CD14-positive monocyte (primary cell): ENCODE measurements at regions not wholly inside any gene's neighbourhood (a gene's known extent, or its start where the extent isn't known, plus 50 kb on each side); places are given as distances from the start of the nearest gene placed in this dataset.

Experiments used
- DNase-seq, 3 donors: peaks; one replicate each; pipeline ENCODE4 v3.0.0-alpha.2; 2011 to 2022
- H2AFZ ChIP-seq: 2 replicates; pipeline ENCODE4 v1.6.0; 2012; ENCODE audit warnings: mild to moderate bottlenecking, low read depth, low read length, inconsistent platforms; ENCODE audit not compliant: insufficient read depth, poor library complexity, severe bottlenecking
- H3K27ac ChIP-seq, 2 donors: 1 replicate in 1 of 2; 2 replicates in 1 of 2; pipeline ENCODE4 v1.5.1; 2012 to 2013; ENCODE audit warnings: low read length in 2 of 2, control low read depth in 1 of 2, inconsistent platforms in 1 of 2, low read depth in 1 of 2, mild to moderate bottlenecking in 1 of 2
- H3K27me3 ChIP-seq, 2 donors: one replicate each; pipeline versions ENCODE4 v1.6.0 to v1.6.1; 2011 to 2013; ENCODE audit warnings: low read length in 2 of 2; ENCODE audit not compliant: control insufficient read depth in 2 of 2, insufficient read depth in 2 of 2
- H3K36me3 ChIP-seq, 2 donors: replicated peaks in 1 of 2; 1 replicate in 1 of 2; 2 replicates in 1 of 2; pipeline versions ENCODE4 v1.5.1 to v1.6.1; 2012 to 2013; ENCODE audit warnings: low read length in 2 of 2, control low read depth in 1 of 2, inconsistent platforms in 1 of 2, mild to moderate bottlenecking in 1 of 2; ENCODE audit not compliant: insufficient read depth in 2 of 2, control insufficient read depth in 1 of 2
- H3K4me1 ChIP-seq, 2 donors: 1 replicate in 1 of 2; 2 replicates in 1 of 2; pipeline versions ENCODE4 v1.5.1 to v1.6.1; 2012 to 2013; ENCODE audit warnings: low read length in 2 of 2, control low read depth in 1 of 2, inconsistent platforms in 1 of 2, mild to moderate bottlenecking in 1 of 2, moderate library complexity in 1 of 2; ENCODE audit not compliant: insufficient read depth in 2 of 2, control insufficient read depth in 1 of 2
- H3K4me2 ChIP-seq: replicated peaks from 2 replicates; pipeline ENCODE3; 2012; ENCODE audit warnings: low read length, moderate library complexity, mild to moderate bottlenecking; ENCODE audit not compliant: poor library complexity, severe bottlenecking; ENCODE audit errors: extremely low read depth
- H3K4me3 ChIP-seq, 3 experiments: fragments of 200-600 bp in 1 of 3; sonication (generic) in 1 of 3; replicated peaks in 1 of 3; 1 replicate in 2 of 3; 2 replicates in 1 of 3; pipeline ENCODE4 v1.5.1; 2011 to 2013; ENCODE audit warnings: low read length in 3 of 3, mild to moderate bottlenecking in 3 of 3, control low read depth in 2 of 3, low read depth in 2 of 3, inconsistent platforms in 1 of 3, moderate library complexity in 1 of 3
- H3K79me2 ChIP-seq: 2 replicates; pipeline ENCODE4 v1.6.0; 2012; ENCODE audit warnings: mild to moderate bottlenecking, control low read depth, inconsistent platforms, low read length, moderate library complexity; ENCODE audit not compliant: insufficient read depth
- H3K9ac ChIP-seq: 2 replicates; pipeline ENCODE4 v1.6.0; 2017; ENCODE audit warnings: low read length, mild to moderate bottlenecking; ENCODE audit not compliant: insufficient read depth, poor library complexity, severe bottlenecking
- H3K9me3 ChIP-seq, 2 donors: replicated peaks in 1 of 2; 1 replicate in 1 of 2; 2 replicates in 1 of 2; pipeline versions ENCODE4 v1.5.1 to v1.6.1; 2012 to 2013; ENCODE audit warnings: low read length in 2 of 2, control low read depth in 1 of 2; ENCODE audit not compliant: control insufficient read depth in 1 of 2, insufficient read depth in 1 of 2
- H4K20me1 ChIP-seq: 2 replicates; pipeline ENCODE4 v1.6.0; 2012; ENCODE audit warnings: mild to moderate bottlenecking, low read length, control low read depth, moderate library complexity; ENCODE audit not compliant: insufficient read depth
- H3K27ac Mint-ChIP-seq, 7 donors: one replicate each; pipeline ENCODE4 v1.8.0; 2020; ENCODE audit warnings: mild to moderate bottlenecking in 7 of 7, mixed read lengths in 7 of 7, moderate library complexity in 6 of 7, inconsistent platforms in 2 of 7
- H3K27me3 Mint-ChIP-seq, 3 donors: one replicate each; pipeline ENCODE4 v1.8.0; 2021 to 2022; ENCODE audit warnings: low read depth in 3 of 3, mild to moderate bottlenecking in 3 of 3, mixed read lengths in 3 of 3, moderate library complexity in 3 of 3, inconsistent platforms in 1 of 3
- H3K36me3 Mint-ChIP-seq, 2 donors: one replicate each; pipeline ENCODE4 v1.8.0; 2020; ENCODE audit warnings: mixed read lengths in 2 of 2, inconsistent platforms in 1 of 2, mild to moderate bottlenecking in 1 of 2
- H3K4me1 Mint-ChIP-seq: one replicate; pipeline ENCODE4 v1.8.0; 2020; ENCODE audit warnings: mild to moderate bottlenecking, mixed read lengths
- H3K4me3 Mint-ChIP-seq, 2 donors: one replicate each; pipeline ENCODE4 v1.8.0; 2020; ENCODE audit warnings: mild to moderate bottlenecking in 2 of 2, mixed read lengths in 2 of 2, moderate library complexity in 1 of 2
- H3K9me3 Mint-ChIP-seq, 7 donors: one replicate each; pipeline ENCODE4 v1.8.0; 2020 to 2022; ENCODE audit warnings: mixed read lengths in 7 of 7, mild to moderate bottlenecking in 6 of 7, moderate library complexity in 6 of 7, inconsistent platforms in 2 of 7
- CTCF ChIP-seq: fragments of 200-600 bp; IDR thresholded peaks from one replicate; pipeline ENCODE4 v1.8.0; 2022; ENCODE audit warnings: antibody characterized with exemption, mild to moderate bottlenecking
- WGBS: methylation state at CpG from one replicate; pipeline ENCODE4 v1.1.5; 2013; ENCODE audit warnings: missing lambda C conversion rate; ENCODE audit not compliant: insufficient coverage; 5-methylcytosine and 5-hydroxymethylcytosine counted together
- intact Hi-C, 2 donors: fragments of 100-400 bp; cut with micrococcal nuclease; formaldehyde crosslinking; loops; one replicate each; pipeline versions ENCODE4 v1.15.0 to v1.15.1; 2023

GRCh38 chrX:9131066-9131465 is 97.1 kb upstream of the FAM9B start:
- Histone ChIP-seq H2AFZ (no peak overlapping the region), H4K20me1 (no peaks in the 10 kb centered on the region), H3K27me3 (peaks cover 0 to 5% of the 10 kb centered on the region in 2 donors), H3K4me2 (no peak overlapping the region), H3K9ac (no peak overlapping the region), H3K4me1 (no peaks in the 10 kb centered on the region), H3K36me3 (no peaks in the 10 kb centered on the region), H3K4me3 (no peak overlapping the region), H3K79me2 (no peaks in the 10 kb centered on the region), H3K27ac (no peak overlapping the region), H3K9me3 (peaks cover 3 to 4% of the 10 kb centered on the region in 2 donors)
- Mint-ChIP-seq H3K9me3 (peaks cover 3 to 11% (median 6%) of the 10 kb centered on the region in 7 donors), H3K4me3 (no peak overlapping the region), H3K4me1 (peaks cover 2% of the 10 kb centered on the region), H3K36me3 (no peaks in the 10 kb centered on the region), H3K27ac (no peak overlapping the region), H3K27me3 (peaks cover 1 to 5% (median 2%) of the 10 kb centered on the region in 3 donors)
- intact Hi-C loops = no loop called here
- DNase-seq = no peak
- no peak for TF ChIP-seq CTCF
- no CpG with 5 or more reads among the region's 4 CpGs for WGBS

GRCh38 chrX:9132036-9132638 is 98.2 kb upstream of the FAM9B start:
- intact Hi-C loops = no loop called here
- DNase-seq = no peak
- H3K9ac ChIP-seq = no peak overlapping the region
- Mint-ChIP-seq H3K4me3 (no peak overlapping the region), H3K36me3 (no peaks in the 10 kb centered on the region), H3K9me3 (peaks cover 3 to 14% (median 6%) of the 10 kb centered on the region in 7 donors), H3K27me3 (peaks cover 1 to 5% (median 4%) of the 10 kb centered on the region in 3 donors), H3K27ac (no peak overlapping the region), H3K4me1 (peaks cover 2% of the 10 kb centered on the region)
- H3K27me3 ChIP-seq = peaks cover 0 to 11% of the 10 kb centered on the region in 2 donors
- no peaks in the 10 kb centered on the region for H4K20me1 ChIP-seq
- H3K79me2 ChIP-seq = no peaks in the 10 kb centered on the region
- H3K4me2 ChIP-seq = no peak overlapping the region
- no peak overlapping the region for H2AFZ ChIP-seq
- no peaks in the 10 kb centered on the region for H3K4me1 ChIP-seq
- no peak overlapping the region for H3K27ac ChIP-seq
- no peaks in the 10 kb centered on the region for H3K36me3 ChIP-seq
- no peak for TF ChIP-seq CTCF
- no peak overlapping the region for H3K4me3 ChIP-seq
- peaks cover 3 to 4% of the 10 kb centered on the region in 2 donors for H3K9me3 ChIP-seq
- no CpG with 5 or more reads among the region's 5 CpGs for WGBS
